Liver (tissue), 8 donors: ENCODE measurements at regions not wholly inside any gene's neighbourhood (a gene's known extent, or its start where the extent isn't known, plus 50 kb on each side); places are given as distances from the start of the nearest gene placed in this dataset.

Source experiments
- DNase-seq: peaks from one replicate; pipeline ENCODE4 v3.0.0-alpha.2; 2017; ENCODE audit warnings: low spot score
- H3K27ac ChIP-seq, 2 donors: one replicate each; pipeline ENCODE4 v1.7.0; 2013; ENCODE audit warnings: inconsistent platforms in 2 of 2, low read length in 2 of 2, control low read depth in 1 of 2, low read depth in 1 of 2, mild to moderate bottlenecking in 1 of 2
- H3K27me3 ChIP-seq, 4 donors: one replicate each; pipeline versions ENCODE4 v1.6.1 to v1.7.0; 2013; ENCODE audit warnings: low read length in 3 of 4, inconsistent platforms in 1 of 4, mild to moderate bottlenecking in 1 of 4, moderate library complexity in 1 of 4; ENCODE audit not compliant: control insufficient read depth in 4 of 4, insufficient read depth in 4 of 4
- H3K36me3 ChIP-seq, 4 donors: one replicate each; pipeline versions ENCODE4 v1.6.1 to v1.7.0; 2013; ENCODE audit warnings: low read length in 3 of 4, mild to moderate bottlenecking in 3 of 4, low read depth in 1 of 4, moderate library complexity in 1 of 4; ENCODE audit not compliant: control insufficient read depth in 4 of 4, insufficient read depth in 3 of 4
- H3K4me1 ChIP-seq, 4 donors: one replicate each; pipeline versions ENCODE4 v1.6.1 to v1.7.0; 2013; ENCODE audit warnings: low read length in 3 of 4, mild to moderate bottlenecking in 3 of 4, moderate library complexity in 1 of 4; ENCODE audit not compliant: control insufficient read depth in 4 of 4, insufficient read depth in 4 of 4
- H3K4me3 ChIP-seq, 3 donors: one replicate each; pipeline versions ENCODE4 v1.6.1 to v1.7.0; 2013; ENCODE audit warnings: low read length in 3 of 3, control low read depth in 1 of 3, low read depth in 1 of 3, mild to moderate bottlenecking in 1 of 3
- H3K9ac ChIP-seq, 2 donors: one replicate each; pipeline ENCODE4 v1.7.0; 2013; ENCODE audit warnings: low read length in 2 of 2, mild to moderate bottlenecking in 2 of 2, moderate library complexity in 2 of 2, control low read depth in 1 of 2, low read depth in 1 of 2
- H3K9me3 ChIP-seq, 4 donors: one replicate each; pipeline versions ENCODE4 v1.6.1 to v1.7.0; 2013; ENCODE audit warnings: low read length in 3 of 4; ENCODE audit not compliant: control insufficient read depth in 4 of 4
- ATF3 ChIP-seq: IDR thresholded peaks from 2 replicates; pipeline ENCODE4 v1.6.1; 2016; ENCODE audit warnings: antibody characterized with exemption
- CTCF ChIP-seq: fragments of 150-350 bp; IDR thresholded peaks from 2 replicates; pipeline ENCODE4 v1.5.1; 2017; ENCODE audit warnings: improper control_type of control experiment, low read depth, low read length; ENCODE audit not compliant: missing input control
- EGR1 ChIP-seq, 2 donors: IDR thresholded peaks; 2 replicates each; pipeline ENCODE4 v1.6.1; 2016 to 2018; ENCODE audit warnings: antibody characterized with exemption in 2 of 2, low read depth in 2 of 2
- FOXA2 ChIP-seq: IDR thresholded peaks from 2 replicates; pipeline ENCODE4 v1.6.1; 2016; ENCODE audit warnings: antibody characterized with exemption
- GABPA ChIP-seq, 2 donors: IDR thresholded peaks in 1 of 2; conservative IDR thresholded peaks in 1 of 2; 2 replicates each; pipeline ENCODE4 v1.6.1; 2016; ENCODE audit warnings: antibody characterized with exemption in 2 of 2, mild to moderate bottlenecking in 1 of 2, moderate library complexity in 1 of 2
- RAD21 ChIP-seq, 2 donors: IDR thresholded peaks; 2 replicates each; pipeline ENCODE4 v1.6.1; 2016; ENCODE audit warnings: antibody characterized with exemption in 2 of 2, mild to moderate bottlenecking in 2 of 2
- REST ChIP-seq: IDR thresholded peaks from 2 replicates; pipeline ENCODE4 v1.6.1; 2016; ENCODE audit warnings: antibody characterized with exemption, mild to moderate bottlenecking
- RXRA ChIP-seq, 2 donors: IDR thresholded peaks; 2 replicates each; pipeline ENCODE4 v1.6.1; 2017 to 2018; ENCODE audit warnings: antibody characterized with exemption in 2 of 2, mild to moderate bottlenecking in 1 of 2
- YY1 ChIP-seq: IDR thresholded peaks from 2 replicates; pipeline ENCODE4 v1.6.1; 2016; ENCODE audit warnings: antibody characterized with exemption, mild to moderate bottlenecking
- ZBTB33 ChIP-seq: IDR thresholded peaks from 2 replicates; pipeline ENCODE4 v1.6.1; 2016; ENCODE audit warnings: antibody characterized with exemption
- WGBS: extraction: QIAGEN DNeasy Blood & Tissue Kit; methylation state at CpG from one replicate; pipeline ENCODE4 v1.1.7; 2013; 5-methylcytosine and 5-hydroxymethylcytosine counted together
- donor health status: healthy.
- donor health status: healthy.
- donor health status: healthy.
- donor health status: healthy.
- donor health status: healthy.

GRCh38 chr3:76728426-76728825, 311.5 kb upstream of the ROBO2 start (continued):
- TF ChIP-seq YY1: no peak
- TF ChIP-seq GABPA (IDR thresholded peaks at IDR 0.05 in 1 of 2, conservative IDR thresholded peaks at IDR 0.05 in 1 of 2): no peak

GRCh38 chr3:76731471-76731870, 308.4 kb upstream of the ROBO2 start:
- Histone ChIP-seq H3K27me3 (no peaks in the 10 kb centered on the region), H3K27ac (no peak overlapping the region), H3K4me3 (no peak overlapping the region), H3K9ac (no peak overlapping the region), H3K4me1 (no peaks in the 10 kb centered on the region), H3K9me3 (peaks cover 0 to 1% (median 0%) of the 10 kb centered on the region in 4 donors), H3K36me3 (no peaks in the 10 kb centered on the region)
- TF ChIP-seq FOXA2 (no peak), RXRA (IDR thresholded peaks at IDR 0.05) (no peak), EGR1 (IDR thresholded peaks at IDR 0.05; ENCODE audit: low read depth in 2 of 2) (no peak), ATF3 (no peak)
- no peak for DNase-seq
- whole genome bisulfite sequencing: 92% methylated on average over 1 of the region's 1 CpG

- DNase-seq: no peak
- H3K9ac ChIP-seq: no peak overlapping the region
- no peaks in the 10 kb centered on the region for H3K27me3 ChIP-seq
- no peaks in the 10 kb centered on the region for H3K36me3 ChIP-seq
- no peak overlapping the region for H3K27ac ChIP-seq
- TF ChIP-seq EGR1 (IDR thresholded peaks at IDR 0.05; ENCODE audit: low read depth in 2 of 2) (no peak), ATF3 (no peak), GABPA (IDR thresholded peaks at IDR 0.05 in 1 of 2, conservative IDR thresholded peaks at IDR 0.05 in 1 of 2) (no peak), REST (no peak), ZBTB33 (no peak), RAD21 (IDR thresholded peaks at IDR 0.05) (no peak), CTCF (no peak), FOXA2 (no peak)
- H3K9me3 ChIP-seq: peaks cover 0 to 1% (median 0%) of the 10 kb centered on the region in 4 donors
- H3K4me3 ChIP-seq: no peak overlapping the region
- 96% methylated on average over 1 of the region's 1 CpG for WGBS
- no peaks in the 10 kb centered on the region for H3K4me1 ChIP-seq
These were observed 306.7 kb upstream of the ROBO2 start for GRCh38 chr3:76733073-76733759.
